ENCODE measurements at regions not wholly inside any gene's neighbourhood (a gene's known extent, or its start where the extent isn't known, plus 50 kb on each side); places are given as distances from the start of the nearest gene placed in this dataset.
A peak's percentile ranks its signal among the peaks of the same experiment; 100 is the strongest.

DNA sequence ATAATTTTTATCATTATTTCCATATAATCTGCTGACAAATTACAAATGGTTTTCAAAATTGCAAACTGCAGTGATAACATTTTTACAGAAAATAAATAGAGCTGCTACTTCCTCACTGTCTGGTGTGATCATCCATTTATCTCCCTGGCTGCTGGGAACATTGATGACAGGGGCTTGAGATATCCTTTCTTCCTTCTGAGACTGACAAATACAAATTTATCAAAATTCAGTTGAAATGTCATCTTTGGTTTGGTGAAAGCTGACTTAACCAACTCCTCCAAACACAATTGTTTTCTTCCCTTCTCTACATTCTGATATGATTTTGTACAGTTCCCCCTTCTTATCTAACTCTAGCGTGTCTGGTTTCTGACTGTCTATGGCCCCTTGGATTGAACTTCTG lies 611.8 kb upstream of the KLF4 start:
- no peak overlapping the region for H2BK12ac ChIP-seq (ENCODE audit: low read length)
- H3K27me3 ChIP-seq (ENCODE audit: insufficient read depth, low read length) = no peaks in the 10 kb centered on the region
- DNase-seq = no peak
- H3K9ac ChIP-seq (ENCODE audit: low read length) = no peak overlapping the region
- no peaks in the 10 kb centered on the region for H3K36me3 ChIP-seq (ENCODE audit: control insufficient read depth in 1 of 2, insufficient read depth in 2 of 2, low read length in 2 of 2)
- peaks cover 1% of the 10 kb centered on the region for H3K9me3 ChIP-seq (ENCODE audit: insufficient read depth, low read depth, low read length)
- no peak overlapping the region for H3K27ac ChIP-seq (ENCODE audit: low read depth, low read length)
- H4K12ac ChIP-seq (ENCODE audit: low read depth, low read length) = no peak overlapping the region
- no peaks in the 10 kb centered on the region for H3K4me1 ChIP-seq (ENCODE audit: control insufficient read depth in 1 of 2, insufficient read depth in 2 of 2, low read length in 2 of 2)
- H4K91ac ChIP-seq (ENCODE audit: low read depth, low read length) = no peak overlapping the region
- no peak overlapping the region for H4K8ac ChIP-seq (ENCODE audit: low read depth, low read length)
- H3K4ac ChIP-seq (ENCODE audit: low read depth, low read length) = no peak overlapping the region
- WGBS (ENCODE audit: extremely low coverage, insufficient coverage, insufficient read length) = no CpG with 5 or more reads among the region's 1 CpG
- no peaks in the 10 kb centered on the region for H3K79me2 ChIP-seq (ENCODE audit: control insufficient read depth, insufficient read depth, low read length, poor library complexity)
- no peak overlapping the region for H2AK5ac ChIP-seq (ENCODE audit: low read length)
- no peak overlapping the region for H2BK5ac ChIP-seq (ENCODE audit: low read depth, low read length, poor library complexity)
- H3K4me3 ChIP-seq (ENCODE audit: low read depth, low read length) = no peak overlapping the region
- H3K79me1 ChIP-seq (ENCODE audit: low read length) = no peaks in the 10 kb centered on the region
- H2AFZ ChIP-seq (ENCODE audit: insufficient read depth, low read length, poor library complexity) = no peak overlapping the region
- no peak overlapping the region for H3K23ac ChIP-seq (ENCODE audit: low read length)
- no peak overlapping the region for H3K18ac ChIP-seq (ENCODE audit: low read length)
- H3K4me2 ChIP-seq (ENCODE audit: low read length) = no peak overlapping the region
- H2BK120ac ChIP-seq (ENCODE audit: insufficient read depth, low read length, poor library complexity) = no peak overlapping the region
- no peak overlapping the region for H3K14ac ChIP-seq (ENCODE audit: low read length)

DNA sequence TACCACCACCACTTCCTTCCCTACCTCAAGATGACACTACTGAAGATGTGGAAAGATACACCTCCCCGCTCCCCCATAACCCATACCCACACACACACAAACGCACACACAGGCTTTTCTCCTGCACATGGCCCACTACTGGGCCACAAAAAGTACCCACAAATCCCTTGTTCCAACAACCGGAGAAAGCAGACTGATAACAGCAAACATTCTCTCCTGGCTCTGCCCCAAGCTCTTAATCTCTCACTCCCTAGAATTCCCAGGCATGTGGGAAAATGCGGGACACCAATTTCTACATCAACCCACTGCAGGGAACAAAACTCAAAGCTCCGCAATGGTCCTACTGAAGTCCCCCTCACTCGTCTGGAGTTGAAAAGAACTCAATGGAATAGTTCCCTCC lies 611.0 kb upstream of the KLF4 start:
- H3K79me2 ChIP-seq (ENCODE audit: control insufficient read depth, insufficient read depth, low read length, poor library complexity) = no peaks in the 10 kb centered on the region
- H3K14ac ChIP-seq (ENCODE audit: low read length) = no peak overlapping the region
- H3K36me3 ChIP-seq (ENCODE audit: control insufficient read depth in 1 of 2, insufficient read depth in 2 of 2, low read length in 2 of 2) = no peaks in the 10 kb centered on the region
- no CpG with 5 or more reads among the region's 6 CpGs for WGBS (ENCODE audit: extremely low coverage, insufficient coverage, insufficient read length)
- H3K9me3 ChIP-seq (ENCODE audit: insufficient read depth, low read depth, low read length) = peaks cover 1% of the 10 kb centered on the region
- H3K27ac ChIP-seq (ENCODE audit: low read depth, low read length) = no peak overlapping the region
- H3K79me1 ChIP-seq (ENCODE audit: low read length) = no peaks in the 10 kb centered on the region
- H4K8ac ChIP-seq (ENCODE audit: low read depth, low read length) = no peak overlapping the region
- no peak overlapping the region for H3K4ac ChIP-seq (ENCODE audit: low read depth, low read length)
- H3K27me3 ChIP-seq (ENCODE audit: insufficient read depth, low read length) = no peaks in the 10 kb centered on the region
- no peaks in the 10 kb centered on the region for H3K4me1 ChIP-seq (ENCODE audit: control insufficient read depth in 1 of 2, insufficient read depth in 2 of 2, low read length in 2 of 2)
- no peak overlapping the region for H3K9ac ChIP-seq (ENCODE audit: low read length)
- H3K18ac ChIP-seq (ENCODE audit: low read length) = no peak overlapping the region
- no peak overlapping the region for H2BK120ac ChIP-seq (ENCODE audit: insufficient read depth, low read length, poor library complexity)
- no peak for DNase-seq
- H2BK12ac ChIP-seq (ENCODE audit: low read length) = no peak overlapping the region
- no peak overlapping the region for H3K4me2 ChIP-seq (ENCODE audit: low read length)
- H3K23ac ChIP-seq (ENCODE audit: low read length) = no peak overlapping the region
- no peak overlapping the region for H4K91ac ChIP-seq (ENCODE audit: low read depth, low read length)
- H3K4me3 ChIP-seq (ENCODE audit: low read depth, low read length) = no peak overlapping the region
- no peak overlapping the region for H2AK5ac ChIP-seq (ENCODE audit: low read length)
- no peak overlapping the region for H4K12ac ChIP-seq (ENCODE audit: low read depth, low read length)
- H2AFZ ChIP-seq (ENCODE audit: insufficient read depth, low read length, poor library complexity) = no peak overlapping the region
- H2BK5ac ChIP-seq (ENCODE audit: low read depth, low read length, poor library complexity) = no peak overlapping the region

DNA sequence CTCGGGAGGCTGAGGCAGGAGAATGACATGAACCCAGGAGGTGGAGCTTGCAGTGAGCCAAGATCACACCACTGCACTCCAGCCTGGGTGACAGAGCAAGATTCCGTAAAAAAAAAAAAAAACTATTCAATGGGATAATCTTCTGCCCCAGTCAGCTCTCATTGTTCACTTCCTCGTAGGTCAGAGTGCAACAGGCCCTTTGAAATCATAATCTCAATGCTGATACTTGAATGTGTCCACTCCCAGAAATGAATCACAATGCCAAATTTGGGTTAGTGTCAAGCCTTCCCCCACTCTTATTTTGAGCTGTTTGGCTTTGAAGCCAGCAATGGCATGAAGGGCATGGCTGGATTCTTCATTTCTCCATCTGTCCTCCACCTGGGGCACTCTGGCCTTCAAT lies 610.3 kb upstream of the KLF4 start:
- H4K91ac ChIP-seq (ENCODE audit: low read depth, low read length) = no peak overlapping the region
- H3K27me3 ChIP-seq (ENCODE audit: insufficient read depth, low read length) = no peaks in the 10 kb centered on the region
- no CpG with 5 or more reads among the region's 3 CpGs for WGBS (ENCODE audit: extremely low coverage, insufficient coverage, insufficient read length)
- H3K4ac ChIP-seq (ENCODE audit: low read depth, low read length) = no peak overlapping the region
- no peaks in the 10 kb centered on the region for H3K4me1 ChIP-seq (ENCODE audit: control insufficient read depth in 1 of 2, insufficient read depth in 2 of 2, low read length in 2 of 2)
- no peak overlapping the region for H3K4me2 ChIP-seq (ENCODE audit: low read length)
- no peak overlapping the region for H2AFZ ChIP-seq (ENCODE audit: insufficient read depth, low read length, poor library complexity)
- H3K79me2 ChIP-seq (ENCODE audit: control insufficient read depth, insufficient read depth, low read length, poor library complexity) = no peaks in the 10 kb centered on the region
- H3K79me1 ChIP-seq (ENCODE audit: low read length) = no peaks in the 10 kb centered on the region
- no peak overlapping the region for H2BK12ac ChIP-seq (ENCODE audit: low read length)
- no peak overlapping the region for H3K4me3 ChIP-seq (ENCODE audit: low read depth, low read length)
- no peak overlapping the region for H3K9ac ChIP-seq (ENCODE audit: low read length)
- no peak overlapping the region for H3K27ac ChIP-seq (ENCODE audit: low read depth, low read length)
- H3K9me3 ChIP-seq (ENCODE audit: insufficient read depth, low read depth, low read length) = peaks cover 1% of the 10 kb centered on the region
- no peak overlapping the region for H2BK5ac ChIP-seq (ENCODE audit: low read depth, low read length, poor library complexity)
- peak; percentile 35 to 73 for DNase-seq
- H4K12ac ChIP-seq (ENCODE audit: low read depth, low read length) = no peak overlapping the region
- no peak overlapping the region for H2AK5ac ChIP-seq (ENCODE audit: low read length)
- H2BK120ac ChIP-seq (ENCODE audit: insufficient read depth, low read length, poor library complexity) = no peak overlapping the region
- H4K8ac ChIP-seq (ENCODE audit: low read depth, low read length) = no peak overlapping the region
- H3K23ac ChIP-seq (ENCODE audit: low read length) = no peak overlapping the region
- no peak overlapping the region for H3K18ac ChIP-seq (ENCODE audit: low read length)
- H3K14ac ChIP-seq (ENCODE audit: low read length) = no peak overlapping the region
- no peaks in the 10 kb centered on the region for H3K36me3 ChIP-seq (ENCODE audit: control insufficient read depth in 1 of 2, insufficient read depth in 2 of 2, low read length in 2 of 2)

DNA sequence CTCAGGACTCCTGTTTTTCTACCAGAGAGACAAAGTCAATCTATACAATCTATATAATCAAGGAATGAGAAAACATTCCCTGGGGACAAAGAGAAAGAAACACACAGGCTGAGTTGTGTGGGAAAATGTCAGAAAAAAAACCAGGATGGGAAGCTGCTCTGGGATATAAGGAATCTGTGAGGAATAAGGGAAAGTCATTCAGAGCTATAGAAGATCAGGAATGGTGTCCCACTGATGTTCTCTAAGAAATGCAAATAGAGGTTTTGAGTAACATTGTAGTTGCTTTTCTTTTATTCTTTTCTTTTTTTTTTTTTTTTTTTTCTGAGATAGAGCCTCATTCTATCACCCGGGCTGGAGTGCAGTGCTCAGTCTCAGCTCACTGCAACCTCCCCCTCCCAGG lies 605.9 kb upstream of the KLF4 start:
- H4K12ac ChIP-seq (ENCODE audit: low read depth, low read length) = no peak overlapping the region
- no peak overlapping the region for H3K18ac ChIP-seq (ENCODE audit: low read length)
- no peak overlapping the region for H3K4ac ChIP-seq (ENCODE audit: low read depth, low read length)
- H3K79me2 ChIP-seq (ENCODE audit: control insufficient read depth, insufficient read depth, low read length, poor library complexity) = no peaks in the 10 kb centered on the region
- no CpG with 5 or more reads among the region's 1 CpG for WGBS (ENCODE audit: extremely low coverage, insufficient coverage, insufficient read length)
- no peak overlapping the region for H2BK12ac ChIP-seq (ENCODE audit: low read length)
- no peak overlapping the region for H3K4me2 ChIP-seq (ENCODE audit: low read length)
- no peak overlapping the region for H3K9ac ChIP-seq (ENCODE audit: low read length)
- no peaks in the 10 kb centered on the region for H3K36me3 ChIP-seq (ENCODE audit: control insufficient read depth in 1 of 2, insufficient read depth in 2 of 2, low read length in 2 of 2)
- H4K8ac ChIP-seq (ENCODE audit: low read depth, low read length) = no peak overlapping the region
- H3K4me3 ChIP-seq (ENCODE audit: low read depth, low read length) = no peak overlapping the region
- no peak overlapping the region for H2BK120ac ChIP-seq (ENCODE audit: insufficient read depth, low read length, poor library complexity)
- H4K91ac ChIP-seq (ENCODE audit: low read depth, low read length) = no peak overlapping the region
- no peak overlapping the region for H3K23ac ChIP-seq (ENCODE audit: low read length)
- H3K27me3 ChIP-seq (ENCODE audit: insufficient read depth, low read length) = no peaks in the 10 kb centered on the region
- no peak overlapping the region for H2AFZ ChIP-seq (ENCODE audit: insufficient read depth, low read length, poor library complexity)
- H3K9me3 ChIP-seq (ENCODE audit: insufficient read depth, low read depth, low read length) = no peaks in the 10 kb centered on the region
- H2AK5ac ChIP-seq (ENCODE audit: low read length) = no peak overlapping the region
- no peak overlapping the region for H3K27ac ChIP-seq (ENCODE audit: low read depth, low read length)
- no peaks in the 10 kb centered on the region for H3K79me1 ChIP-seq (ENCODE audit: low read length)
- no peak for DNase-seq
- no peak overlapping the region for H3K14ac ChIP-seq (ENCODE audit: low read length)
- peaks cover 4% of the 10 kb centered on the region in 2 experiments for H3K4me1 ChIP-seq (ENCODE audit: control insufficient read depth in 1 of 2, insufficient read depth in 2 of 2, low read length in 2 of 2)
- no peak overlapping the region for H2BK5ac ChIP-seq (ENCODE audit: low read depth, low read length, poor library complexity)

DNA sequence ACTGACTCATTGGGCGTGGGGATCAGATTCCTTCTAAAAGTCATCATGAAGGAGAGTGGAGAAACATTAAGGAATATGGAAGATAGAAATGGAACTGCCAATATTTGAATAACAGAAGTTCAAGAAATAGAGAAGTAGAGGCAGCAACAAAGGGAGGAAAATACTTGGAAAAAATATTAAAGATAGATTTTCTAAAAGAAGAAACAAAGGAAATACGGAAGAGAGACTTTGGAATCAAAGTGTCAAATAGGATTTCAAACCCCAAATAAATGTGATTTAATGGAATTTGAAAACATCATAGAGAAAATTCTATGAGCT lies 605.1 kb upstream of the KLF4 start:
- Histone ChIP-seq H3K23ac (ENCODE audit: low read length) (no peak overlapping the region), H3K79me2 (ENCODE audit: control insufficient read depth, insufficient read depth, low read length, poor library complexity) (no peaks in the 10 kb centered on the region), H3K27ac (ENCODE audit: low read depth, low read length) (no peak overlapping the region), H4K12ac (ENCODE audit: low read depth, low read length) (no peak overlapping the region), H4K8ac (ENCODE audit: low read depth, low read length) (no peak overlapping the region), H2AFZ (ENCODE audit: insufficient read depth, low read length, poor library complexity) (no peak overlapping the region), H3K79me1 (ENCODE audit: low read length) (no peaks in the 10 kb centered on the region), H3K36me3 (ENCODE audit: control insufficient read depth in 1 of 2, insufficient read depth in 2 of 2, low read length in 2 of 2) (no peaks in the 10 kb centered on the region), H3K4me3 (ENCODE audit: low read depth, low read length) (no peak overlapping the region), H3K9ac (ENCODE audit: low read length) (no peak overlapping the region), H3K27me3 (ENCODE audit: insufficient read depth, low read length) (no peaks in the 10 kb centered on the region), H4K91ac (ENCODE audit: low read depth, low read length) (no peak overlapping the region), H2BK5ac (ENCODE audit: low read depth, low read length, poor library complexity) (no peak overlapping the region), H3K4me1 (ENCODE audit: control insufficient read depth in 1 of 2, insufficient read depth in 2 of 2, low read length in 2 of 2) (peaks cover 4% of the 10 kb centered on the region in 2 experiments), H3K14ac (ENCODE audit: low read length) (no peak overlapping the region), H3K9me3 (ENCODE audit: insufficient read depth, low read depth, low read length) (no peaks in the 10 kb centered on the region), H3K4me2 (ENCODE audit: low read length) (no peak overlapping the region), H3K18ac (ENCODE audit: low read length) (no peak overlapping the region), H2BK12ac (ENCODE audit: low read length) (no peak overlapping the region), H3K4ac (ENCODE audit: low read depth, low read length) (no peak overlapping the region), H2AK5ac (ENCODE audit: low read length) (no peak overlapping the region), H2BK120ac (ENCODE audit: insufficient read depth, low read length, poor library complexity) (no peak overlapping the region)
- WGBS (ENCODE audit: extremely low coverage, insufficient coverage, insufficient read length) = no CpG with 5 or more reads among the region's 2 CpGs
- no peak for DNase-seq
